ENCODE measurements at regions not wholly inside any gene's neighbourhood (a gene's known extent, or its start where the extent isn't known, plus 50 kb on each side); places are given as distances from the start of the nearest gene placed in this dataset.

DNA sequence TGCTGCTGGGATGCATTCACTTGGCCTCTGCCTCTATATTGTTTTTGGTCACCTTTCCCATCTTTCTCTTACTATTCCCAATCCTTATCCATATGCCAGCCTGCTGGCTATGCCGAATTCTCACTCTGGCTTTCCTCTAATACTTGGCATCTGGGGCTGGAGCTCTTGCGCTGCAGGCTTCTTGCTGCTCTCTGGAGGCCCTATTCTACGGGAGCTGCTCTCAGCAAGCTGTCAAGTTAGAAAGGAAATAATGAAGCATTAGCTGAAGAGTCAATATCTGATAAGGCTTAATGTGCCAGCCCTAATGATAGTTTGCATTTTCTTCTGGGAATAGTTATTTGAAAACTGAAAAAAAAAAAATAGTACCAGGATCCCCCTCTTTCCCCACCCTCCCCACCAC is 125.3 kb upstream of the CYYR1 start:
- no peaks in the 10 kb centered on the region for H3K9me3 ChIP-seq
- no peak overlapping the region for H3K4me3 ChIP-seq
- intact Hi-C loops (cut with DNase I; ENCODE audit: low total_unique reads), result no loop called here
- H3K27me3 ChIP-seq, result no peaks in the 10 kb centered on the region
- no peak for TF ChIP-seq POLR2A (IDR thresholded peaks at IDR 0.05)
- TF ChIP-seq, protein P1, sequence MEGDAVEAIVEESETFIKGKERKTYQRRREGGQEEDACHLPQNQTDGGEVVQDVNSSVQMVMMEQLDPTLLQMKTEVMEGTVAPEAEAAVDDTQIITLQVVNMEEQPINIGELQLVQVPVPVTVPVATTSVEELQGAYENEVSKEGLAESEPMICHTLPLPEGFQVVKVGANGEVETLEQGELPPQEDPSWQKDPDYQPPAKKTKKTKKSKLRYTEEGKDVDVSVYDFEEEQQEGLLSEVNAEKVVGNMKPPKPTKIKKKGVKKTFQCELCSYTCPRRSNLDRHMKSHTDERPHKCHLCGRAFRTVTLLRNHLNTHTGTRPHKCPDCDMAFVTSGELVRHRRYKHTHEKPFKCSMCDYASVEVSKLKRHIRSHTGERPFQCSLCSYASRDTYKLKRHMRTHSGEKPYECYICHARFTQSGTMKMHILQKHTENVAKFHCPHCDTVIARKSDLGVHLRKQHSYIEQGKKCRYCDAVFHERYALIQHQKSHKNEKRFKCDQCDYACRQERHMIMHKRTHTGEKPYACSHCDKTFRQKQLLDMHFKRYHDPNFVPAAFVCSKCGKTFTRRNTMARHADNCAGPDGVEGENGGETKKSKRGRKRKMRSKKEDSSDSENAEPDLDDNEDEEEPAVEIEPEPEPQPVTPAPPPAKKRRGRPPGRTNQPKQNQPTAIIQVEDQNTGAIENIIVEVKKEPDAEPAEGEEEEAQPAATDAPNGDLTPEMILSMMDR (IDR thresholded peaks at IDR 0.05), result no peak
- no peaks in the 10 kb centered on the region for H3K36me3 ChIP-seq (ENCODE audit: low read depth, missing control alignments)
- 88 to 90% methylated on average over 3 of the region's 3 CpGs for WGBS, 2 donors
- H3K4me1 ChIP-seq, result no peaks in the 10 kb centered on the region
- no peak overlapping the region for H3K27ac ChIP-seq
- no peak for DNase-seq

DNA sequence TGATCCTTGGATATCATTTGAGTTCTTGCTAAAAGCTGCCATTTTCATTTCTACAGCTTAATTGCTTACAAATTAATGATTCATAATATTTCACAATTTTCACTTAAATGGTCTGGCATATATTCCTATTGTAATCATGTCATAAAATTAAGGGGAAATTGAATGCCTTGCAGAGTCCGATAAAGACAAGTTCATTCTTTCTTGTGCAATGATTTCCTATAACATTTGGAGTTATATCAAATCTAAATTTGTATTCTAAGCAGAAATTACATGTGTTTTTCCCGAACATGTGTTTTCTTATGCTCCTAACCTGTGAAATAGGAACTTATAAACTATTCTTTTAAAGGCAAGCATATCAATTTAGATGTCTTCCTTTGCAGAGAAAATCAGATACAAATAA is 118.3 kb upstream of the CYYR1 start:
- Histone ChIP-seq H3K27me3 (no peaks in the 10 kb centered on the region), H3K36me3 (ENCODE audit: low read depth, missing control alignments) (no peaks in the 10 kb centered on the region), H3K4me1 (no peaks in the 10 kb centered on the region), H3K4me3 (no peak overlapping the region), H3K27ac (no peak overlapping the region), H3K9me3 (no peaks in the 10 kb centered on the region)
- TF ChIP-seq, protein P1 (IDR thresholded peaks at IDR 0.05), result no peak
- no peak for TF ChIP-seq POLR2A (IDR thresholded peaks at IDR 0.05)
- intact Hi-C loops (cut with DNase I; ENCODE audit: low total_unique reads), result no loop called here
- 63 to 83% methylated on average over 2 of the region's 2 CpGs for WGBS, 2 donors
- DNase-seq, result no peak

DNA sequence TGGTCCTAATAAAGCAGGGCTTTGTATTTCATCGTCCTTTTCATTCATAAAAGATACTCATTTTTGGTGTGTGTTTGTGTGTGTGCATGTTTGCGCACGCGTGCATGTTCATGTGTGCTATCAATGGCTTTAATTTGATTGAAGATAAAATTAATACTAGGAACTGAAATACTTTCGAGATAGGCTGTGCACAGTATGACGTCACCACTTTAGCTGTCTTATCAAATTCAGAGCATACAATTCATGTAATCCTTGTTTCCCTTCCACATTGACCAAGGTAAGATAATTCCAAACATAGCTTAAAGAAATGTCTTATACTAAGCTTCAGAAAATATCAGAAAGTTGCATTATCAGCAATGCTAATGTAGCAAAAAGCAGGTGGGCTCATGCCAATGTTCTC is 113.6 kb upstream of the CYYR1 start:
- 69 to 83% methylated on average over 6 of the region's 6 CpGs for WGBS, 2 donors
- no peaks in the 10 kb centered on the region for H3K4me1 ChIP-seq
- no peaks in the 10 kb centered on the region for H3K9me3 ChIP-seq
- H3K36me3 ChIP-seq (ENCODE audit: low read depth, missing control alignments), result no peaks in the 10 kb centered on the region
- H3K27ac ChIP-seq, result no peak overlapping the region
- TF ChIP-seq, protein P1 (IDR thresholded peaks at IDR 0.05), result no peak
- no peak for TF ChIP-seq POLR2A (IDR thresholded peaks at IDR 0.05)
- intact Hi-C loops (cut with DNase I; ENCODE audit: low total_unique reads), result no loop called here
- no peak for DNase-seq
- H3K27me3 ChIP-seq, result no peaks in the 10 kb centered on the region
- H3K4me3 ChIP-seq, result no peak overlapping the region

DNA sequence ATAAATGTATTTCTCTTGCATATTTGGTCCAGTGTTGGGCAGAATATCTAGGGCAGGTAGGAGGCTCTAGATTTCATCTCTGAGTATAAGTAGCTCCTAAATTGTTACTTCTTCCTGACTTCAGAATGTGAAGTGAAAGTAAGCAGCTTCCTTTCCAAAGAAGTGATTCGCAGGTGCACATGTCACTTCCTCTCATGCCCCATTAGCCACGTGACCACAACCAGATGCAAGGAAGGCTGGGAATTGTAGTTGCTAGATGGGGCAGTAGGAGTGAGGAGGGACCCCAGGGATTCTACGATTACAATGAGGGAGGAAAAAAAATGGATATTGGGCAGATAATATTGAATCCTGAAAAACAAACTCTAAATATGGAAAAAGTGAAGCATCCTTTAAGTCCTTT is 113.2 kb upstream of the CYYR1 start:
- 34 to 37% methylated on average over 3 of the region's 3 CpGs for WGBS, 2 donors
- Histone ChIP-seq H3K4me1 (no peaks in the 10 kb centered on the region), H3K36me3 (ENCODE audit: low read depth, missing control alignments) (no peaks in the 10 kb centered on the region), H3K9me3 (no peaks in the 10 kb centered on the region), H3K27ac (no peak overlapping the region), H3K27me3 (no peaks in the 10 kb centered on the region), H3K4me3 (no peak overlapping the region)
- DNase-seq, result no peak
- intact Hi-C loops (cut with DNase I; ENCODE audit: low total_unique reads), result no loop called here
- TF ChIP-seq, protein P1 (IDR thresholded peaks at IDR 0.05), result no peak
- TF ChIP-seq POLR2A (IDR thresholded peaks at IDR 0.05), result no peak

DNA sequence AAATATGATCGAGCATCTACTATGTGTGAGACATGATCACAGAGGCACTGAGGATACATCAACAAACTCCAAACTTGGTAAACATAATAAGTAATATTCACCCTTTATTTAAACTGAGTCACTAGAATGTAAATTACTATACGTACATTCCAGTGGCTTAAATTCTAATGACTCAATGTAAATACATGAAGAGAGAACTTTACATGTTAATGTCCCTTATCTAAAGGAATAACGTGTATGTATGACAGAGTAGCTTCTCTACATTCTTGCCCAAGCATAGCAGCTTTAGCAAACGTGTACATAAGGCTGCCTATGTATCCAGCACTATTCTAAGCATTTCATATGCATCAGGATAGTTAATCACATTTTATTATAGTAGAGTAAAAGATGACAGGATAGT is 111.8 kb upstream of the CYYR1 start:
- no peak for TF ChIP-seq POLR2A (IDR thresholded peaks at IDR 0.05)
- WGBS, 2 donors, result 61 to 80% methylated on average over 4 of the region's 4 CpGs
- no peaks in the 10 kb centered on the region for H3K4me1 ChIP-seq

More for the DNA sequence above, 111.8 kb upstream of the CYYR1 start:
- no peak for DNase-seq
- Histone ChIP-seq H3K36me3 (ENCODE audit: low read depth, missing control alignments) (no peaks in the 10 kb centered on the region), H3K27me3 (no peaks in the 10 kb centered on the region), H3K9me3 (no peaks in the 10 kb centered on the region), H3K27ac (no peak overlapping the region), H3K4me3 (no peak overlapping the region)
- intact Hi-C loops (cut with DNase I; ENCODE audit: low total_unique reads), result no loop called here
